Suprapubic skin (tissue), 4 donors: ENCODE measurements at regions not wholly inside any gene's neighbourhood (a gene's known extent, or its start where the extent isn't known, plus 50 kb on each side); places are given as distances from the start of the nearest gene placed in this dataset.

ENCODE experiments used
- DNase-seq, 2 donors: peaks; one replicate each; pipeline ENCODE4 v3.0.0-alpha.2; 2019; ENCODE audit warnings: low spot score in 2 of 2
- H3K27ac ChIP-seq: fragments of 200-600 bp; sonication (generic); one replicate; pipeline ENCODE4 v1.5.1; 2019
- H3K27me3 ChIP-seq: fragments of 200-600 bp; sonication (generic); one replicate; pipeline ENCODE4 v1.5.1; 2019
- H3K36me3 ChIP-seq: fragments of 200-600 bp; sonication (generic); one replicate; pipeline ENCODE4 v1.5.1; 2019
- H3K4me1 ChIP-seq: fragments of 200-600 bp; sonication (generic); one replicate; pipeline ENCODE4 v1.5.1; 2019
- H3K4me3 ChIP-seq: fragments of 200-600 bp; sonication (generic); one replicate; pipeline ENCODE4 v1.5.1; 2019; ENCODE audit warnings: mild to moderate bottlenecking
- H3K9me3 ChIP-seq: fragments of 200-600 bp; sonication (generic); one replicate; pipeline ENCODE4 v1.5.1; 2019
- CTCF ChIP-seq, 2 donors: fragments of 200-600 bp in 1 of 2; fragments of 450-650 bp in 1 of 2; sonication (generic) in 1 of 2; IDR thresholded peaks; one replicate each; pipeline ENCODE4 v1.5.1; 2016 to 2019; ENCODE audit warnings: antibody characterized with exemption in 2 of 2, mild to moderate bottlenecking in 1 of 2, moderate library complexity in 1 of 2
- EP300 ChIP-seq: sonication (generic); formaldehyde crosslinking; IDR thresholded peaks from one replicate; pipeline ENCODE4 v1.6.1; 2017; ENCODE audit warnings: antibody characterized with exemption
- POLR2A ChIP-seq, 2 donors: fragments of 450-650 bp; IDR thresholded peaks; one replicate each; pipeline ENCODE4 v1.6.1; 2017; ENCODE audit warnings: antibody characterized with exemption in 2 of 2, mild to moderate bottlenecking in 2 of 2, moderate library complexity in 2 of 2
- POLR2AphosphoS5 ChIP-seq, 3 donors: sonication (generic); formaldehyde crosslinking; IDR thresholded peaks; one replicate each; pipeline ENCODE4 v1.6.1; 2017; ENCODE audit warnings: antibody characterized with exemption in 3 of 3
- WGBS: methylation state at CpG from one replicate; pipeline ENCODE4 v1.1.5; 2018; 5-methylcytosine and 5-hydroxymethylcytosine counted together

- no peaks in the 10 kb centered on the region for H3K4me1 ChIP-seq
- H3K27ac ChIP-seq, result no peak overlapping the region
- no peaks in the 10 kb centered on the region for H3K36me3 ChIP-seq
- no peaks in the 10 kb centered on the region for H3K9me3 ChIP-seq
- H3K27me3 ChIP-seq, result no peaks in the 10 kb centered on the region
- TF ChIP-seq CTCF (IDR thresholded peaks at IDR 0.05) (no peak), EP300 (no peak), POLR2A (IDR thresholded peaks at IDR 0.05) (no peak), POLR2AphosphoS5 (IDR thresholded peaks at IDR 0.05) (no peak)
- no peak for DNase-seq
- H3K4me3 ChIP-seq, result no peak overlapping the region
- whole genome bisulfite sequencing, result 87% methylated on average over 8 of the region's 8 CpGs
These were observed 201.3 kb upstream of the SSTR4 start for GRCh38 chr20:22833851-22834250.

GRCh38 chr20:22834651-22835256, 200.4 kb upstream of the SSTR4 start:
- Histone ChIP-seq H3K9me3 (no peaks in the 10 kb centered on the region), H3K27ac (no peak overlapping the region), H3K27me3 (no peaks in the 10 kb centered on the region), H3K36me3 (no peaks in the 10 kb centered on the region), H3K4me3 (no peak overlapping the region), H3K4me1 (no peaks in the 10 kb centered on the region)
- no peak for DNase-seq
- TF ChIP-seq POLR2A (IDR thresholded peaks at IDR 0.05), result no peak
- TF ChIP-seq POLR2AphosphoS5 (IDR thresholded peaks at IDR 0.05), result no peak
- TF ChIP-seq CTCF (IDR thresholded peaks at IDR 0.05), result no peak
- TF ChIP-seq EP300, result no peak

GRCh38 chr20:22836211-22836610, 198.9 kb upstream of the SSTR4 start:
- no peaks in the 10 kb centered on the region for H3K9me3 ChIP-seq
- TF ChIP-seq CTCF (IDR thresholded peaks at IDR 0.05), result no peak
- no peak for TF ChIP-seq POLR2AphosphoS5 (IDR thresholded peaks at IDR 0.05)
- no peak for TF ChIP-seq EP300
- no peak for TF ChIP-seq POLR2A (IDR thresholded peaks at IDR 0.05)
- H3K4me3 ChIP-seq, result no peak overlapping the region
- WGBS, result 50% methylated on average over 1 of the region's 1 CpG
- no peak overlapping the region for H3K27ac ChIP-seq
- H3K4me1 ChIP-seq, result no peaks in the 10 kb centered on the region
- no peak for DNase-seq
- no peaks in the 10 kb centered on the region for H3K36me3 ChIP-seq
- H3K27me3 ChIP-seq, result no peaks in the 10 kb centered on the region

GRCh38 chr20:22836877-22837276, 198.2 kb upstream of the SSTR4 start:
- 74% methylated on average over 1 of the region's 1 CpG for WGBS
- Histone ChIP-seq H3K27ac (no peak overlapping the region), H3K36me3 (no peaks in the 10 kb centered on the region), H3K27me3 (no peaks in the 10 kb centered on the region), H3K4me3 (no peak overlapping the region), H3K4me1 (no peaks in the 10 kb centered on the region), H3K9me3 (no peaks in the 10 kb centered on the region)
- TF ChIP-seq POLR2AphosphoS5 (IDR thresholded peaks at IDR 0.05) (no peak), EP300 (no peak), CTCF (IDR thresholded peaks at IDR 0.05) (no peak), POLR2A (IDR thresholded peaks at IDR 0.05) (no peak)
- no peak for DNase-seq

GRCh38 chr20:22838001-22838400, 197.1 kb upstream of the SSTR4 start:
- Histone ChIP-seq H3K9me3 (no peaks in the 10 kb centered on the region), H3K36me3 (no peaks in the 10 kb centered on the region), H3K27me3 (no peaks in the 10 kb centered on the region), H3K4me1 (no peaks in the 10 kb centered on the region), H3K27ac (no peak overlapping the region), H3K4me3 (no peak overlapping the region)
- WGBS, result 100% methylated on average over 1 of the region's 1 CpG
- DNase-seq, result no peak
- TF ChIP-seq CTCF (IDR thresholded peaks at IDR 0.05) (no peak), EP300 (no peak), POLR2A (IDR thresholded peaks at IDR 0.05) (no peak), POLR2AphosphoS5 (IDR thresholded peaks at IDR 0.05) (no peak)
